HepG2 (cell line): ENCODE measurements at regions not wholly inside any gene's neighbourhood (a gene's known extent, or its start where the extent isn't known, plus 50 kb on each side); places are given as distances from the start of the nearest gene placed in this dataset.

ENCODE experiments used
- ATAC-seq: fragments of 200-7000 bp; cut with Tn5 transposase; 3 replicates; pipeline ENCODE4 v1.9.1; 2020; ENCODE audit warnings: mild to moderate bottlenecking, moderate library complexity
- BruUV-seq: library from RNA; stranded (reverse); fragments of 400-500 nt; replicated peaks from 2 replicates; lab custom pipeline; 2021; lab: Mats Ljungman, UMichigan
- CTCF ChIA-PET: fragments of 300-600 bp; formaldehyde crosslinking; extraction: SDS; loops from one replicate; lab custom pipeline; 2021; ENCODE audit warnings: low total read pairs, inconsistent platforms, low intra/inter-chr PET ratio; lab: Yijun Ruan, JAX
- POLR2A ChIA-PET: fragments of 350-600 bp; sonication (Branson Sonifier 250); formaldehyde crosslinking; loops from one replicate; lab custom pipeline; 2020; ENCODE audit warnings: antibody characterized with exemption, inconsistent platforms; lab: Yijun Ruan, JAX
- DNase-seq: peaks from one replicate; pipeline ENCODE4 v3.0.0-alpha.2; 2015; ENCODE audit warnings: low spot score
- FAIRE-seq: peaks from 3 replicates; lab custom pipeline; 2011; peaks lifted over from hg19 to GRCh38; lab: Jason Lieb, UNC
- H2AFZ ChIP-seq: one replicate; pipeline ENCODE4 v1.6.1; 2011; ENCODE audit warnings: low read length, inconsistent platforms
- H3K27ac ChIP-seq: fragments of 300-600 bp; 3 replicates; pipeline ENCODE4 v1.8.0; 2011; ENCODE audit warnings: mixed run types, mild to moderate bottlenecking, mixed read lengths, low read length, inconsistent platforms; ENCODE audit not compliant: insufficient read depth; ENCODE audit errors: extremely low read length
- H3K27me3 ChIP-seq, 2 experiments: fragments of 200-600 bp in 1 of 2; 2 replicates in 1 of 2; 3 replicates in 1 of 2; pipeline versions ENCODE4 v1.6.0 to v1.8.0; 2011; ENCODE audit warnings: low read length in 2 of 2, mild to moderate bottlenecking in 2 of 2, moderate library complexity in 2 of 2, inconsistent platforms in 1 of 2; ENCODE audit not compliant: insufficient read depth in 2 of 2, control insufficient read depth in 1 of 2
- H3K36me3 ChIP-seq, 2 experiments: fragments of 200-600 bp in 1 of 2; replicated peaks in 1 of 2; 2 replicates in 1 of 2; 3 replicates in 1 of 2; pipeline versions ENCODE4 v1.5.1 to v1.8.0; 2011; ENCODE audit warnings: low read length in 2 of 2, inconsistent platforms in 1 of 2; ENCODE audit not compliant: insufficient read depth in 2 of 2, control insufficient read depth in 1 of 2
- H3K4me1 ChIP-seq: 2 replicates; pipeline ENCODE4 v1.5.1; 2012; ENCODE audit warnings: low read length, inconsistent platforms; ENCODE audit not compliant: insufficient read depth
- H3K4me2 ChIP-seq: 2 replicates; pipeline ENCODE4 v1.6.0; 2011; ENCODE audit warnings: low read depth, low read length, inconsistent platforms
- H3K4me3 ChIP-seq, 3 experiments: fragments of 200-600 bp in 1 of 3; sonication (generic), shearing (Covaris generic) in 1 of 3; replicated peaks in 1 of 3; 2 replicates each; pipeline ENCODE4 v1.5.1; 2011 to 2016; ENCODE audit warnings: low read length in 3 of 3, inconsistent platforms in 2 of 3, low read depth in 2 of 3, mild to moderate bottlenecking in 2 of 3, control low read depth in 1 of 3, mixed read lengths in 1 of 3; ENCODE audit not compliant: insufficient read depth in 1 of 3
- H3K79me2 ChIP-seq: one replicate; pipeline ENCODE4 v1.6.1; 2011; ENCODE audit warnings: low read length, inconsistent platforms; ENCODE audit not compliant: insufficient read depth
- H3K9ac ChIP-seq: 2 replicates; pipeline ENCODE4 v1.6.0; 2011; ENCODE audit warnings: mild to moderate bottlenecking, low read depth, low read length, inconsistent platforms; ENCODE audit not compliant: insufficient read depth
- H3K9me3 ChIP-seq: 2 replicates; pipeline ENCODE4 v1.5.1; 2012; ENCODE audit warnings: mild to moderate bottlenecking, low read length
- H4K20me1 ChIP-seq: 2 replicates; pipeline ENCODE4 v1.6.0; 2011; ENCODE audit warnings: inconsistent platforms, mild to moderate bottlenecking, low read length, moderate library complexity; ENCODE audit not compliant: insufficient read depth
- ESRRA ChIP-seq: sonication (generic); formaldehyde crosslinking; IDR thresholded peaks from 2 replicates; pipeline ENCODE4 v1.5.1; 2020; ENCODE audit warnings: mild to moderate bottlenecking, low read depth, missing genetic modification reagents
- TBX3 ChIP-seq: fragments of 450-650 bp; IDR thresholded peaks from 2 replicates; pipeline ENCODE4 v1.6.1; 2017; ENCODE audit warnings: antibody characterized with exemption, mild to moderate bottlenecking, inconsistent platforms, borderline replicate concordance
- ZSCAN9 ChIP-seq: IDR thresholded peaks from 2 replicates; pipeline ENCODE4 v1.6.1; 2016; ENCODE audit warnings: borderline replicate concordance
- WGBS: methylation state at CpG from one replicate; pipeline ENCODE4 v1.1.6; 2017; ENCODE audit warnings: low lambda C conversion rate; 5-methylcytosine and 5-hydroxymethylcytosine counted together
- in situ Hi-C: cut with HindIII; loops from 2 replicates; pipeline ENCODE4 v1.10.0; 2017; ENCODE audit warnings: low pct_unique_long_range_greater_than_20kb; ENCODE audit not compliant: extremely low pct_ligation_motif_present
- intact Hi-C: fragments of 100-400 bp; cut with micrococcal nuclease; formaldehyde crosslinking; loops from one replicate; pipeline ENCODE4 v1.10.0; 2022; ENCODE audit not compliant: unreplicated experiment
- TF ChIP-seq, protein P1 (sequence below), 2 experiments: fragments of 450-650 bp in 1 of 2; sonication (generic) in 1 of 2; formaldehyde crosslinking in 1 of 2; IDR thresholded peaks; 2 replicates each; pipeline versions ENCODE4 v1.6.1 to v1.8.0; 2016 to 2022; ENCODE audit warnings: antibody characterized with exemption in 1 of 2, mild to moderate bottlenecking in 1 of 2, missing genetic modification reagents in 1 of 2
- TF ChIP-seq, protein P2 (sequence below): IDR thresholded peaks from 2 replicates; pipeline ENCODE4 v1.6.1; 2012; ENCODE audit warnings: low read length, improper control_type of control experiment

DNA sequence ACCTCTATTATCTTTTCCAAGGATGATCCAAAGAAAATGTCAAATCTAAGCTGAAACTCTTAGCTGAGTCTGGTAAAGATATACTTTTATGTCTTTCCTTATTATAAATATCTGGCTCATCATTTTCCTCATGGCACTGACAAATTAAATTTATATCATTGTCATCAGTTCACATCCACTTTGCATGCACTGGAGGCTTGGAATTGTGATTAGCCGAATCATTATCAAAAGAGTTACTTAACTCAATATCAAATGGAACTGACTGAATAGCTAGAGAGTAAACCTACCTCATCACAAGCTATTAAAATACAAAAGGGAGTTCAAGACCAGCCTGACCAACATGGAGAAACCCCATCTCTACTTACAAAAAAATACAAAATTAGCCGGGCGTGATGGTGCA lies 713.9 kb upstream of the MARCKS start:
- TF ChIP-seq ZSCAN9 (CRISPR knock-in tag) (no peak), ESRRA (CRISPR knock-in tag) (no peak), TBX3 (no peak)
- TF ChIP-seq, protein P1, sequence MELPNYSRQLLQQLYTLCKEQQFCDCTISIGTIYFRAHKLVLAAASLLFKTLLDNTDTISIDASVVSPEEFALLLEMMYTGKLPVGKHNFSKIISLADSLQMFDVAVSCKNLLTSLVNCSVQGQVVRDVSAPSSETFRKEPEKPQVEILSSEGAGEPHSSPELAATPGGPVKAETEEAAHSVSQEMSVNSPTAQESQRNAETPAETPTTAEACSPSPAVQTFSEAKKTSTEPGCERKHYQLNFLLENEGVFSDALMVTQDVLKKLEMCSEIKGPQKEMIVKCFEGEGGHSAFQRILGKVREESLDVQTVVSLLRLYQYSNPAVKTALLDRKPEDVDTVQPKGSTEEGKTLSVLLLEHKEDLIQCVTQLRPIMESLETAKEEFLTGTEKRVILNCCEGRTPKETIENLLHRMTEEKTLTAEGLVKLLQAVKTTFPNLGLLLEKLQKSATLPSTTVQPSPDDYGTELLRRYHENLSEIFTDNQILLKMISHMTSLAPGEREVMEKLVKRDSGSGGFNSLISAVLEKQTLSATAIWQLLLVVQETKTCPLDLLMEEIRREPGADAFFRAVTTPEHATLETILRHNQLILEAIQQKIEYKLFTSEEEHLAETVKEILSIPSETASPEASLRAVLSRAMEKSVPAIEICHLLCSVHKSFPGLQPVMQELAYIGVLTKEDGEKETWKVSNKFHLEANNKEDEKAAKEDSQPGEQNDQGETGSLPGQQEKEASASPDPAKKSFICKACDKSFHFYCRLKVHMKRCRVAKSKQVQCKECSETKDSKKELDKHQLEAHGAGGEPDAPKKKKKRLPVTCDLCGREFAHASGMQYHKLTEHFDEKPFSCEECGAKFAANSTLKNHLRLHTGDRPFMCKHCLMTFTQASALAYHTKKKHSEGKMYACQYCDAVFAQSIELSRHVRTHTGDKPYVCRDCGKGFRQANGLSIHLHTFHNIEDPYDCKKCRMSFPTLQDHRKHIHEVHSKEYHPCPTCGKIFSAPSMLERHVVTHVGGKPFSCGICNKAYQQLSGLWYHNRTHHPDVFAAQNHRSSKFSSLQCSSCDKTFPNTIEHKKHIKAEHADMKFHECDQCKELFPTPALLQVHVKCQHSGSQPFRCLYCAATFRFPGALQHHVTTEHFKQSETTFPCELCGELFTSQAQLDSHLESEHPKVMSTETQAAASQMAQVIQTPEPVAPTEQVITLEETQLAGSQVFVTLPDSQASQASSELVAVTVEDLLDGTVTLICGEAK (IDR thresholded peaks at IDR 0.05): no peak
- TF ChIP-seq, protein P1 (CRISPR knock-in tag; IDR thresholded peaks at IDR 0.05): no peak
- TF ChIP-seq, protein P2, sequence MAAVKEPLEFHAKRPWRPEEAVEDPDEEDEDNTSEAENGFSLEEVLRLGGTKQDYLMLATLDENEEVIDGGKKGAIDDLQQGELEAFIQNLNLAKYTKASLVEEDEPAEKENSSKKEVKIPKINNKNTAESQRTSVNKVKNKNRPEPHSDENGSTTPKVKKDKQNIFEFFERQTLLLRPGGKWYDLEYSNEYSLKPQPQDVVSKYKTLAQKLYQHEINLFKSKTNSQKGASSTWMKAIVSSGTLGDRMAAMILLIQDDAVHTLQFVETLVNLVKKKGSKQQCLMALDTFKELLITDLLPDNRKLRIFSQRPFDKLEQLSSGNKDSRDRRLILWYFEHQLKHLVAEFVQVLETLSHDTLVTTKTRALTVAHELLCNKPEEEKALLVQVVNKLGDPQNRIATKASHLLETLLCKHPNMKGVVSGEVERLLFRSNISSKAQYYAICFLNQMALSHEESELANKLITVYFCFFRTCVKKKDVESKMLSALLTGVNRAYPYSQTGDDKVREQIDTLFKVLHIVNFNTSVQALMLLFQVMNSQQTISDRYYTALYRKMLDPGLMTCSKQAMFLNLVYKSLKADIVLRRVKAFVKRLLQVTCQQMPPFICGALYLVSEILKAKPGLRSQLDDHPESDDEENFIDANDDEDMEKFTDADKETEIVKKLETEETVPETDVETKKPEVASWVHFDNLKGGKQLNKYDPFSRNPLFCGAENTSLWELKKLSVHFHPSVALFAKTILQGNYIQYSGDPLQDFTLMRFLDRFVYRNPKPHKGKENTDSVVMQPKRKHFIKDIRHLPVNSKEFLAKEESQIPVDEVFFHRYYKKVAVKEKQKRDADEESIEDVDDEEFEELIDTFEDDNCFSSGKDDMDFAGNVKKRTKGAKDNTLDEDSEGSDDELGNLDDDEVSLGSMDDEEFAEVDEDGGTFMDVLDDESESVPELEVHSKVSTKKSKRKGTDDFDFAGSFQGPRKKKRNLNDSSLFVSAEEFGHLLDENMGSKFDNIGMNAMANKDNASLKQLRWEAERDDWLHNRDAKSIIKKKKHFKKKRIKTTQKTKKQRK: no peak
- TF ChIP-seq, all 625 proteins: peak for 0
- no peak overlapping the region for H3K4me2 ChIP-seq
- H4K20me1 ChIP-seq: no peaks in the 10 kb centered on the region
- no peak overlapping the region for H3K27ac ChIP-seq
- no peak for ATAC-seq
- no peak overlapping the region for H2AFZ ChIP-seq
- H3K79me2 ChIP-seq: no peaks in the 10 kb centered on the region
- H3K4me1 ChIP-seq: no peaks in the 10 kb centered on the region
- H3K36me3 ChIP-seq: no peaks in the 10 kb centered on the region
- CTCF ChIA-PET: no interaction called here
- in situ Hi-C loops (no loop called here), intact Hi-C loops (no loop called here)
- POLR2A ChIA-PET: no interaction called here
- H3K4me3 ChIP-seq: no peak overlapping the region
- 31% methylated on average over 3 of the region's 3 CpGs for WGBS
- no peak for FAIRE-seq
- BruUV-seq: no TSS peak
- no peaks in the 10 kb centered on the region for H3K9me3 ChIP-seq
- DNase-seq: no peak
- H3K27me3 ChIP-seq: no peaks in the 10 kb centered on the region
- no peak overlapping the region for H3K9ac ChIP-seq
